ENCODE measurements at regions not wholly inside any gene's neighbourhood (a gene's known extent, or its start where the extent isn't known, plus 50 kb on each side); places are given as distances from the start of the nearest gene placed in this dataset.
A peak's percentile ranks its signal among the peaks of the same experiment; 100 is the strongest.

- peaks cover 0 to 20% of the 10 kb centered on the region in 2 donors for H3K4me1 ChIP-seq
- no peaks in the 10 kb centered on the region for H3K9me3 ChIP-seq
- no peaks in the 10 kb centered on the region for H3K27me3 ChIP-seq
- DNase-seq (ENCODE audit: low spot score in 2 of 2), result no peak
- H3K36me3 ChIP-seq, result no peaks in the 10 kb centered on the region
- no peak for TF ChIP-seq CTCF (IDR thresholded peaks at IDR 0.05)
- H3K27ac ChIP-seq, result peak overlapping the region; percentile 1 to 10
- intact Hi-C loops (cut with DNase I), result no loop called here
- H3K4me3 ChIP-seq, result no peak overlapping the region
Measured at GRCh38 chr13:76711550-76712182, 174.5 kb downstream of the KCTD12 start.

- intact Hi-C loops (cut with DNase I), result no loop called here
- TF ChIP-seq CTCF (IDR thresholded peaks at IDR 0.05), result no peak
- Histone ChIP-seq H3K4me3 (no peak overlapping the region), H3K27me3 (no peaks in the 10 kb centered on the region), H3K4me1 (peaks cover 0 to 20% of the 10 kb centered on the region in 2 donors), H3K27ac (no peak overlapping the region), H3K9me3 (no peaks in the 10 kb centered on the region), H3K36me3 (no peaks in the 10 kb centered on the region)
- no peak for DNase-seq (ENCODE audit: low spot score in 2 of 2)
Measured at GRCh38 chr13:76709851-76710250, 176.4 kb downstream of the KCTD12 start.

DNA sequence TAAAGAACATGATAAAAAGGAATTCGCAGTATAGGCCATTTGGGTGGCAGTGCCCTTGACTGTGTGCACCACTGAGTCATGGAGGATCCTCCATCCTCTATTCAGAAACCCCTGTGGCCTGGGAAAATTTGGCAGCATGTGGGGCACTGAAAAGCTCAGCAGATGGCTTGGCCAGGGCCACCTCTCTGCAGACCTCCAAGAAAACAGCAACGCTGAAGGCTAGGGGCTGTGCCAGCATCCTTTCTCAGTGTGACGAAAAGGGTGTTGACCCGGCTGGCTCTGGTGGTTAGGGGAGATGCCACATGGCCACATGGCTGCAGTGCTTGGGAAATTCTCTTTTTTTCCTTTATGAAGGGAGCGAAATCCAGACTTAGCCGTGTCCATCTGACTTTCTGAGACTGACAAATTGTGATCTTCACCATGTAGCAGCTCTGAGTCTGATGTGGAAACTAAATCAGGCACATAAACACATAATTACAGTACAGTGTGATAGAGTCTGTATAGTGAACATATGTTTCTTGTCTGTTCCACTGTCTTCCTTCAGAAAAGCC lies 178.0 kb downstream of the KCTD12 start:
- no peak for TF ChIP-seq CTCF (IDR thresholded peaks at IDR 0.05)
- H3K36me3 ChIP-seq, result no peaks in the 10 kb centered on the region
- intact Hi-C loops (cut with DNase I), result no loop called here
- H3K27me3 ChIP-seq, result no peaks in the 10 kb centered on the region
- no peak for DNase-seq (ENCODE audit: low spot score in 2 of 2)
- H3K9me3 ChIP-seq, result no peaks in the 10 kb centered on the region
- peaks cover 0 to 20% of the 10 kb centered on the region in 2 donors for H3K4me1 ChIP-seq
- no peak overlapping the region for H3K4me3 ChIP-seq
- no peak overlapping the region for H3K27ac ChIP-seq

DNA sequence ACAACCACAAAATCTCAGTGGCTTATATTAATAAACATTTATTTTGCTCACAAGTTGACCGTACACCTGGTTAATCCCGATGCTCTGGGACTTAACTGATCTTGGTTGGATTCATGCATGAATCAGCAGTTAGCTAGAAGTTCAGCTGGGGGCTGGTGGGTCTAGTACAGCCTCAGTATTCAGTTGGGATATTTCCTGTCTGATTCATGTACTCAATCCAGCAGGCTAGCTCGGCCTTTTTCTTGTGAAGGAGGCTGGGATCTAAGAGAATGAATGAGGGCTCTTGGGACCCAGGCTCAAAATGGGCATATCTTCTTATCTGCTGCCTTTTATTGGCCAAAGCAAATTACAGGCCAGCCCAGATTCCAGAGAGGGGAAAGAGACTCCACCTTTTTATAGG lies 178.8 kb downstream of the KCTD12 start:
- Histone ChIP-seq H3K27me3 (no peaks in the 10 kb centered on the region), H3K9me3 (no peaks in the 10 kb centered on the region), H3K4me1 (peaks cover 0 to 20% of the 10 kb centered on the region in 2 donors), H3K27ac (no peak overlapping the region), H3K36me3 (no peaks in the 10 kb centered on the region), H3K4me3 (no peak overlapping the region)
- DNase-seq (ENCODE audit: low spot score in 2 of 2), result no peak
- no peak for TF ChIP-seq CTCF (IDR thresholded peaks at IDR 0.05)
- intact Hi-C loops (cut with DNase I), result no loop called here

DNA sequence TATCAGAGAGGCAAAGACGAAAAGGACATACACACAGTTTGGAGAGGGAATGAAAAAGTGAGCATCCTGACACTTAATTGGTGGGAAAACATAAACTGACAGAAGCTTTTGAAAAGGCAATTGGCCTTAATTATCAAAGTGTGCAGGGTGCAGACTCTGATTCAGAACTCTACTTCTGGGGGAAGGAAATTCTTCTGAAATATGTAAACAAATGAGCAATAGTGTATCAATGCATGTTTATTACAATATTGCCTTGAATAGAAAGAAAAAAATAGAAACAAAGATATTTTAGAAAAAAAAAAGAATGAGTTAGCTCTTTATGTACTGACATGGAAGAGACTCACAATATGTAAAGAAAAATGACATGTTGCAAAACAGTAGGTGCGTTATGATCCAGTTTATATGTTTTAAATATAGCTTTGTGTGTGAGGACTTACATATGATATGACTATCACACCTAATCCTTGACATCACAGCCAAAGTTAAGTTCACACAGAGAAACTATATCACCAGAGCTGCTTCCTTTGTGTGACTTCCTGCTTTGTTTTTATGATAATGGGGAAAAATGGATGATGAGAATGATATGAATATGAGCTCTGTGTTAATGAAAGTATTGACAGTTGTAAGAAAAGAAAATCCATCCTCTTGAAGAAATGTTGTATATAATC lies 182.4 kb downstream of the KCTD12 start:
- TF ChIP-seq CTCF (IDR thresholded peaks at IDR 0.05), result no peak
- DNase-seq (ENCODE audit: low spot score in 2 of 2), result no peak
- Histone ChIP-seq H3K4me1 (peaks cover 0 to 3% of the 10 kb centered on the region in 2 donors), H3K36me3 (no peaks in the 10 kb centered on the region), H3K27ac (no peak overlapping the region), H3K4me3 (no peak overlapping the region), H3K9me3 (no peaks in the 10 kb centered on the region), H3K27me3 (no peaks in the 10 kb centered on the region)
- intact Hi-C loops (cut with DNase I), result no loop called here

Data from ascending aorta (tissue), 2 donors.